Limb (tissue), 2 donors: ENCODE measurements at regions not wholly inside any gene's neighbourhood (a gene's known extent, or its start where the extent isn't known, plus 50 kb on each side); places are given as distances from the start of the nearest gene placed in this dataset.

Experiments
- DNase-seq, 2 donors: peaks; one replicate each; pipeline ENCODE4 v3.0.0-alpha.2; 2016; ENCODE audit errors: extremely low spot score in 2 of 2

DNA sequence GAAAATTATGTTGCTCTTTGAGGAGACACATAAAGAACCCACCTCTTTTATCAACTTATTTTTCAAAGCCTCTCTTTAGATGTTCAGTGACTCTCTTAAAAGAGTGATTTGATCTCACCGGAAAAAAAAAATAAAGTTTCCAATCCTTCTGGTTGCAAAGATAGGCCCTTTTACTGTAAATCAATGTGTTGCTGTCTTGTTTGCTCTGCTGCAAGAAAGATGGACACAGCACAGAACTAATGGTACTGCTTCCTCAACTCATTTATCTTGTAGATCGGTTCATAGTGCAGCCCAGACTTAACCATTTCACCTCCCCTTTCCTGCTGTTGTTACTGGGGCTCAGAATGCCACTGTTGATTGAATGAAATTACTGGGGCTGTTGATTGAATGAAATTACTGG lies 388.9 kb upstream of the KLF12 start:
- no peak for DNase-seq

DNA sequence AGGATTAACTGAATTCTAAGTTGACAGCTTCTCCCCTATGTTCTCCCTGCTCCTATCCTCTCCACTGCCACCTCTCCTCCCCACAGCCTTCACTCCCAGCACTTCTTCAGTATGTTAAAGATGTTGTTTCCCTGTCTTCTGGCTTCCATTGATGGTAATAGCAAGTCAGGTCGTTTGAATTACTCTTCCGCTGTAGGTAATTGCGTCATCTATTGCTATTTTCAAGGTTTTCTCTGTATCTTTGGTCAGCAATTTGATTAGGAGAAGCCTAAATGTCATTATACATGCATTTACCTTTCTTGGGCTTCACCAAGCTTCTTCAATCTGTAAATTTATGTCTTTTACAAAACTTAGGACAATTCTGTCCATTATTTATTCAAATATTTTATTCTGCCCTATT lies 377.3 kb upstream of the KLF12 start:
- DNase-seq: no peak

DNA sequence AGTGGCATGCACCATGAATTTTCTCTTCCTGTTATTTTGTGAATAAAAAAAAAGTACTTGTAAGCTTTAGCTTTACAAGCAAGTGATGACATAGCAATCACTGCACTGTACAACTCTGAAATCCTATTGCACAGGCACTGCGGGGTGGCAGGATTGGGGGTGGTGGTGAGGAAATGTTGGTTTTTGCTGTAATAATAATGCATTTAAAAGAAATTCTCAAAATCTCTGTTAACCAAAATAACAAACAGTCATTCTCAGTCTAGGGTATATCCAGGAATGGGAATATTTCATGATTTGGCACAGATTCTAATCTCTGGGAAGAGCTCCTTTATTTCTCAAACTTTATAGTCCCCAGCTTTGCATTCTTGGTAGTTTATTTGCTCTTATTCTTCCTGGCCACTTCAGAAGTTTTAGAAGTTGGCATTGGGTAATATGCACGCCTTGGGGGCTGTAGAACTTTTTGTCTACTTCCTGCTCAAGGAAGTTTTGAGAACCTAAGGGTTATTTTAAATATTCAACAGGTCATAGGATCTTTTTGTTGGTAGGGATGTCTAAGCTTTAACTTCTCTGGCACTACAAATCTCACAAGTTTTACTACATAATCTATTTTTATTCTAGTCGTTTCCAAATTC lies 353.0 kb upstream of the KLF12 start:
- no peak for DNase-seq

DNA sequence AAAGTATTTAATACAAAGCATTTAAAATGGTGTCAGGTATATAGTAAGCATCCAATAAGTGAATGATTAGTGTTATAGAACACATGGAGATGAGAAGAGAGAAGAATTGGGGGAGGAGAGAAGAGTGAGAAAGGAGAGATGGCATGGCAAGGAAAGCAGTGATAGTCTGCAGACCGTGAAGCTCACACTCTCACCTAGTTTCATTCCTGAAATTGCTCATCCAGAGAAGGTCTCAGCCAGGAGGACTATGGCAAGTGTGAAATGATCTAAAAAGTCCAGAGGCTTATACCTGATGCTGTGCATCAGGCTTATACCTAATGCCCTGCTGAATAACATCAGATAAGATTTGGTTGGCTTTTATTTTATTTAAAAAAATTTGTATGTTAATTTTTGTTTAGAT lies 351.6 kb upstream of the KLF12 start:
- no peak for DNase-seq

DNA sequence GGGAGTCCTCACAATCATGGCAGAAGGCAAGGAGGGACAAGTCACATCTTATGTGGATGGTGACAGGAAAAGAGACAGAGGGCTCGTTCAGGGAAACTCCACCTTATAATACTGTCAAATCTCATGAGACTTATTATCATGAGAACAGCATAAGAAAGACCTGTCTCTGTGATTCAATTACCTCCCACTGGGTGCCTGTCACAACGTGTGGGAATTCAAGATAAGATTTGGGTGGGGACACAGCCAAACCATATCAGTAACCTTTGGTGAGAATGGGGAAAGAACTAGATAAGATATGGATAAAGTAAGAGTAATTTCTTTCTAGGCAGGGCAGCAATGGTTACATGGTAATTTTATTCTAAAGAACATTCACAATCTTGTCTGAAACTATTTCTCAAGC lies 344.9 kb upstream of the KLF12 start:
- DNase-seq: no peak

DNA sequence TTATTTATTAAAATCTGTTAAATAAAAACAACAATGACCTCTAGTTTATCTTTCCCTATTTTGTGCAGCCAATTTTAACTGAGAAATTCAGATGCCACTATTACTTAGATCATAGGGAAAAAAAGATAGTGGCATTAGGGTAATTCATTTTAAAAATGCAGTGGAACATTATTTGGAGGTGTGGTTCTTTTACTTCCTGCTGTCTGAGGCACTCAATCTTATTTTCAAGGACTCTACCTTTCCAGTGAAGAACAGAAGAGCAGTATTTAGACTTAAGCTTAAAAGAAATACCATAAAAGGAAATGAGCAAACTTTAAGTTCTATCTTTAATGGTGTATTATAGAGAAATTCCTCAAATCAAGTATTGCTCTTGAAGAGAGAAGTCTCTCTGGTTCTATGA lies 342.6 kb upstream of the KLF12 start:
- no peak for DNase-seq

DNA sequence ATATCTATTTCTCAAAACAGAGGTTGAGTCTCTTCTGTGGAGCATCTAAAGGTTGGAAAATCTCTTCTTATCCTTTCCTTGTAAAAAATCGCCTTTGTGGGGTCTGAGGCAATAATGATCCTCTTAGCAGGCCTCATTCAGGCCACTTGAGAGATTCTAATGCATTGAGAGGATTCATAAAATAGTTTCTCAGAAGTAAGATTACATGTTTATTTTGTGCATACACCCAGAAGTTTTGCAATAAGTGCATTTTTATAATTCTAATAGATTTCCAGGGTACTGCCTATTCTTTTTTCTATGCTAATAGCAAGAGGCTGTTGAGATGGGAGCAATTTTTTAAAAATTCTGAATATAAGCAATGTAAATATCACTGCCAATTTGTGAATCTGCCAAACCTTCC lies 342.2 kb upstream of the KLF12 start:
- DNase-seq: no peak

DNA sequence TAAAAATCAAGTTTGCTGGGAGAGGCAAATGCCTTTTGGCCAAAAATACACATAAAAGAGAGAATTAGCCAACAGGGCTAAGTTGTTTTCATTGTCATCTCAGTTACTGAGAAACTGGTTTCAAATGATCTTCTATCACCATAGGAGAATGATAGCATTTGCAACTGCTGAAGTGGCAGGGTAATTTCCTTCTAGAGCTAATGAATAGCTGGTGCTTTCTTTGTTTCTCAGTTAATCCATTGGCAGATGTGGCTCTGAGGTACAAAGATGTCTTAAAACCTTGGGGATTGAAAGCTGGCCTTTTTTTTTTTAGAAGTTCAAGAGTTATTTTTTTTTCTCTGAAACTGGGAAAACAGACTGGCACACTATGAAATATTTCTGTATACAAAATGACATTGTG lies 332.7 kb upstream of the KLF12 start:
- DNase-seq: no peak

DNA sequence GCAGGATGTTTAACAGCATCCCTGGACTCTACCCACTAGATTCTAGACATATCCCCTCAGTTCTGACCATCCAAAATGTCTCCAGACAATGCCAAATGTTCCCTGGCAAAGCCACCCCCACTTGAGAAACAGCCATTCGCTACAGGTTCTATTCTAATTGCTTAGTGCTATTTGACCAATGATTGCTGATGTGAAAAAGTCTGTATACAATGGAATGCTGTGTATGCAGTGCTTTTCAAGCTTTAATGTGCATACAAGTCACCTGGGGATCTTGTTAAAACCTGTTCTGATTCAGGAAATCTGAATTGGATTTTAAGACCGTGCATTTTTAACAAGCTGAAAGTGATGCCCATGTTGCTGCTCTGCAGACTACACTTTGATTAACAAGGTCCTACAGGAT lies 331.8 kb upstream of the KLF12 start:
- DNase-seq: no peak

DNA sequence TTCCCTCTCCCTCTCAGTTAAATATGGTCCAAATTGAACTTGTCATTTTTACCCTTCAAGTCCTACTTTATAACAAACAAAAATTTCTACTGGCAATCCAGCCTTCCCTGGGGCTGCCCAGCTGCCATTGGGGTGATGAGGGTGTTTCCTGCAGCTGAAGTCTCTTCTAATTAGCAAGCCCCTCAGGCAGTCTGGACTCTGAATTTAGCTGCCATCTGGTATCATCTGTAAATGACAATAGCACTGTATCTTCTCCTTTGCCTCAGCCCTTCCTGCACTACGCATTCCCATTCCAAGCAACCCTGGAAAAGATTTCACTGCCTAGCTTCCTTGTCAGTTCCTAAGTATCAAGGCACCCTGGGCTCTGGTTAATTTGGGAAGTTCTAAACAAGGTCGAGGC lies 331.1 kb upstream of the KLF12 start:
- DNase-seq: no peak

DNA sequence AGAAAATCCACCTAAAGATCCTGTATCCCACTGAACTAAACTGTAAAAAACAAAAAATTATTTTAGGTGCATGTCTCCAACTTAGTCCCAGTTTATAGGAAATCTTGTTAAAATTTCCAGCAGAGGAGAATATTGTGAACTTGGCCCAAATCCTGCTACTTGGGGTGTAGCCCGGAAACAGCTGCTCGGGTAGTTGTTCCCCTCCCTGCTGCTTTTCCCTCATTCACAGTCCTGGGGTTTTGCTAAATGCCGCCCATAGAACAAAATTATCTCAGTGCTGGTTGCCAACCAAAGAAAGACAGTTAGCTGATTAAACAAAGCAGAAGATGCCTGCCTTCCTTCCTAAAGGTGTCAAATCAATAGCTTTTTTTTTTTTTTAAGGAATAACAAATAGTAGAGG lies 330.5 kb upstream of the KLF12 start:
- peak; percentile 32 to 70 for DNase-seq

DNA sequence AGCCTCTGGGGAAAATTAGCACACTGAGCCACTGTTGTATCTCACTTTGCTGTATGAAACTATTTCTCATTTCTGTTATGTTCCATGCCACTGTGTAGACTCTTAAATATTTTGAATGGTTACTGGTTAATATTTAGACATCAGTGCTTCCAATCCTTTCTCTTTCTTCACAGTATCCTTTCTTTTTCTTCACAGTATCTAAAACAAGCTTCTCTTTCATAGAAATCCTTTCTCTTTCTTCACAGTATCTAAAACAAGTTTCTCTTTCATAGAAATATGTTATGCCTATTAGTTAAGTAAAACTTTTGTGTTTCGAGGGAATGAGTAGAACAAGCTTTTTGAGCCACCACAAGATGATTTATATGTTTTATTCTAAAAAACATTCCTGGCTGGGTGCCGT lies 326.8 kb upstream of the KLF12 start:
- DNase-seq: no peak

DNA sequence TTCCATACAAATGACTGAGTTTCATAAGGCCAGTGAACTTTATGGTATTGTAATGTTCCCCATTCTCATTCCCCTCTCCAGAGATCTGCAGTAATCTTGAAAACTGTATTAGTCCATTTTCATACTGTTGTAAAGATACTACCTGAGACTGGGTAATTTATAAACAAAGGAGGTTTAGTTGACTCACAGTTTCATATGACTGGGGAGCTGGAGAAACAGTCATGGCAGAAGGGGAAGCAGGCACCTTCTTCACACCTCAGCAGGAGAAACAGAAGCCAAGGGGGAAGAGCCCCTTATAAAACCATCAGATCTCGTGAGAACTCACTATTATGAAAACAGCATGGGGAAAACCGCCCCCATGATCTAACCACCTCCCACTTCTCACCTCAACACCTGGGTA lies 318.7 kb upstream of the KLF12 start:
- no peak for DNase-seq

DNA sequence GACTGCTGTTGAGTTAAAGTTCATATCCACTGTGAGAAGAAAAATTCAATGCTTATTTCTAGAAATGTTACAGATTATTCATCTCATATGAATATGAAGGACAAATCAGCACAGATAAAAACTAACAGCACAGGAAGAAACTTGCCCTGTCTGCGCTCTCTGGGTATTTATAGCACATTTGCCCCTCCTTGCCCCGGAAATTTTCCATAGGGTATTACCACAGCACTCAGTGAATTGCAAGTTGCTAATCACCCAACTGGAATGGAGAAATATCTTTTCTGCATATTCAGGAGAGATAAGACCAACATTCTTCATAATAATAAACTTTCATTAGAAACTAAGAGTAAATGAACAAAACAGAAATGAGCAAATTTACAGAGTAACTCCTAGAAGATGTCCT lies 318.0 kb upstream of the KLF12 start:
- no peak for DNase-seq

DNA sequence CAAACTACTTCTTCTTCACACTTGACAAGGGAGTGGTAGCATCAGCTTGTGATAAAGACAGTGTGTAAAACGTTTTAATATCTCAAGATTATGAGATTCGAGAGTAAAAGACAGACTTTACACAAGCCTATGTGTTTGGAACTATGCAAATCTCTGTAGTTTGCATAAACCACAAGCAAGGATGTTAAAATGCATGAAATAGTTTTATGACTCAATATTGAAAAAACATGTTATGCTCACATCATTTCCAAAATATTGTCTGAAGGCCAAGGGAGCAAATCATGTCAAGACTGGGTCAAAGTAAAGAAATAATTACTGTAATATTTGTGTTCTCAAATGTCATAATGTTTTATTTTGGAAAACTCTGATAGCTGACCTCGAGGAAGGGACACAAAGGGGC lies 316.8 kb upstream of the KLF12 start:
- no peak for DNase-seq

DNA sequence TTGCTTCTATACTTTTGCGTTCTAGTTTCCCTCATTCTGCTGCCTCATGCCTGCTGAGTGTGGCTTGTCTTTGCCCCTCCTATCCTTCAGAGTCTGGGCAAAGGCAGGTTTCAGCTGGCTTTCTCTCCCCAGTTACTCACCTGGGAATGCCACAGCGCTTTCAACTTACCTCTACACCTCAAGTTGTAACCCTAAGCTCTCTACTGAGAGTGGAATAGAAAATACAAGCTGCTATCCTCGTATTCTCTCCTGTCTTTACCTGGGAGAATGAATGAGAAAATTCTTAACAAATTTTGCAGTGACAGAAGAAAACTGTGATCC lies 316.3 kb upstream of the KLF12 start:
- no peak for DNase-seq

DNA sequence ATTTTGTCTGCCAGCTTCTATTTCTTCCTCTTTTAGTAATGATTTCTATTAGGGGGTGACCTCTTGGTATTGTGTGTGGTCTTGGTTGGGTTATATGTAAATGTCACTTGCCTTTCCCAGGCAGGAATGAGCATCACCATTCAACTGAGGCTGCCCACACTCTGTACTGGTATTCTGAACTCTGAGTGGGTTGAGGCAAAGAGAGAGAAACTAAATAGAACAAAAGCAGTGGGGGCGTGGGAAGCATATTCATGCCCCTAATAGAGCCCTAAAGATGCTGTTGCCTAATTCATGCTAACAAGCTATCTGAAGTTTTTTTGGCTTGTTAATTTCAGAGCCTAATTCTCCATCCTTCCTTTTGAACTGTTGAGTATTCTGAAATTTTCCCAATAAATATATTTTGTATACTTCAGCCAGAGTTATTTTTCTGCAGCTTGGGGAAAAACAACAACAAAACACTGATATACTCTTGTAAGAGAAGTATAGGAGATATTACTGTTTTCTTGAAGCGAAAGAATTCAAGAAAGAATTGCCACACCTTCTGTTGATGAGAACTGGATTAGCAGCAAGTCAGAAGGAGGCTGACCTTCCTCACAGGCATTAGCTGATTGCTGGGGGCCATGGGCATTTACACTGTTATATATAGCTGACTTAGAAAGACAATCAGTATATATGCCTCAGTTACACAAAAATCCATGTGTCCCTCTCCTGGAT lies 315.8 kb upstream of the KLF12 start:
- DNase-seq: no peak

DNA sequence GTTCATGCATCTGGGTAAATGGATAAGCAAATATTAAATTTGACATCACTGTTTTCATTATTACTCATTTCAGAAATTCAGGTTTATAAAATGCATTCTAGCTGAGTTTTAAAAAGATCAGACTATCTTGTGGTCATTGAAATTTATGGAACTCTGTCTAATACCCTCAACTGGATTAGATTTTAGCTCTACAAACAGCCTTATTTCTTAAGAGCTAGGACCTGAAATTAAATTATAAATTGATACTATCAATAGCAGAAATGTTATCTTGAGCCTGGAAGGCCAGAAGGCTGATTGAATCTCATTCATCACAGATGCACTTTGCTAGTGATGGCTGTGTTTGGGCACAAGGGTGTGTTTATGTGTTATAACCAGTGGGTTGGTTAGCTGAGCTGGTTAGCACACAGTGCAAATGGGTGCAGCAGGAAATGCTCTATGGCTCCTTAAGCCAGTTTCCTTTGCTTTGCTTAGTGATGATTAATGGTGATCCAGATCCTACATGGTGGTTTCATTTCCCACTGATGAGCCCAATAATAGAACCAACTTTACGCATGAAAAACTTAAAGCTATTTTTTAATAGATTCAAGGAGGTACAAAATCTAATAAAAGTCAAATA lies 310.8 kb upstream of the KLF12 start:
- DNase-seq: no peak

DNA sequence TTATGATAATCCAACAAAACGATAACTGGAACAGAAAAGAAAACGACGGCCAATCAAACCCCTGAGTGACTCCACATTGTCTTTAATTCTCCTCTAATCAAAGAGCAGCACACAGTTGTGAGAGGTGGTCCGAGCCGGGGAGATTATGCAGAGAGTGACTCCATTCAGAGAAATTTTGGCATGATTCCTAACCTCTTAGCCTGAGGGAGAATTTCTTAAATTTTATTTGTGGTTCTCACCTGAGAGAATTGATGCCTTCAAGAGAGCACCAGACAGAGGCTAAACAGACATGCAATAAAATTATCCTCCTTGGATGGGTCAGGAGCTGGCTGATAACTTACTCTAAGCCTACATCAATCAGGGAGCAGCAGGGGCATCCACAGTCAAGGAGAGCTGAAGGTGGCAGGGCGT lies 310.0 kb upstream of the KLF12 start:
- DNase-seq: no peak

DNA sequence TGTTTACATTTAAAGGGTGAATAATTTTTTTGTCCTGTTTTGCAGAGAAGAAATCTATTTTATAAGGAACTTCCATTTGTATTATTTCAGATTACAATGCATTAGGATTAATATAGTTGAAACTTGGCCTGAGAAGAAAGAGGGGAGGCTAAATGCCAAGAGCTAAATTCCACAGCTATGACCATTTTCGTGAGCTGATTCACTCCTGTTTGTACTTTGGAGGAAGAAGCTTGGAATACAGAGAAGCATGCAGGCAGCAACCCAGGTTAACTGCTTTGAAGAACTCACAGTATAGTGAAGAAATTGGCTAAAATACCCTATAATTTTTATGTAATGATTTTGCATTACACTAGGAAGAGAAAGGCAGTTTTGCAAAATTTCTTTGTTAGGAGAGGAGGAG lies 309.4 kb upstream of the KLF12 start:
- peak in 1 of 2 donors; percentile 43 for DNase-seq

DNA sequence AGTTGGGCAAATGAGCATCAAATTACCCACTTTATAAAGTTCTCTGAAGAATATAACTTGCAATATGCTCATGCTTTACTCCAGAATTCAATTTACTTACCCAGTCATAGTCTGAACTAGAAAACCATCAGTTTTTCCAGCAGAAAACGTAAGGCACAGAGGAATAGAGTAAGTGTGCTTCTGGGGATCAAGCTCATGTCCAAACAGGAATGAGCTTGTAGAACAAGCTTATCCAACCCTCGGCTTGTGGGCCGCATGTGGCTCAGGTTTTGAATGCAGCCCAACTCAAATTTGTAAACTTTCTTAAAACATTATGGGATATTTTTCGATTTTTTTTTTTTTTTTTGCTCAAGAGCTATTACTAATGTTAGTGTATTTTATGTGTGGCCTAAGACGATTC lies 308.5 kb upstream of the KLF12 start:
- no peak for DNase-seq

DNA sequence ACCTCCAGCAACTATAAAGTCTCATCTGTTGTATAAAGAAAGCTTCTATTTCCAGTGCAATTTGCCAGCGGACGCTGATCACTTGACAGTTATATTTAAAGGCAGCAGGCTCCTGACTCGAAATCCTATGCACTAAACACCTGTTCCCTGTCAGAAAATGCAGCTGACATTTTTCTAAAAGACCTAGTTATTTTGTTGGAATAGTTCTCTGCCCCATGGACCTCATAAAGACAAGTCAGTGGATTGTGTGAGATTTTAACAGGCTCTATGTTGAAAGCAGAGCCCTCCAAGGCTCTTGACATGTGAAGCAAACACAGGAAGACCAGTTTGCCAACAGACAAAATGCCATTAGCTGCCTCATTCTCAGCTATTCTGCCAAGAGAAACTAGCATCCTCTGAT lies 304.7 kb upstream of the KLF12 start:
- peak in 1 of 2 donors; percentile 38 for DNase-seq

DNA sequence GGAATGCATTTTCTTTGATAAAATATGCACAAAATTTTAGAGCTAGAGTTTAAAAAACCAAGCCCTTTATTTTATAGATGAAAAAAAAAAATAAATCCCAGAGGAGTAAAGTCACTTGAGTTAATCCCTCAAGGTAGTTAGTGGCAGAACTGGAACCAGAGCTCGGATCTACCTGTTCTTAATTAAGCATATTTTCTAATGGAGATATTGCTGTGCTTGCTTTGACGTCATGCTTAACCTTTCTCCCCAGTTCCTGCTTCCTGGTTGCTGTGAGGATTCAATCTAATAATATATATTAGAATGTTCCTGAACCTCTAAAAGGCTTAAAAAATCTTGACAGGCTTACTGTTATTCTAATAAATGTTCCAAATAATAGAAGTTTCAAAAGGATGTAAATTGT lies 300.6 kb upstream of the KLF12 start:
- DNase-seq: no peak
